ENCODE measurements at regions not wholly inside any gene's neighbourhood (a gene's known extent, or its start where the extent isn't known, plus 50 kb on each side); places are given as distances from the start of the nearest gene placed in this dataset.

DNA sequence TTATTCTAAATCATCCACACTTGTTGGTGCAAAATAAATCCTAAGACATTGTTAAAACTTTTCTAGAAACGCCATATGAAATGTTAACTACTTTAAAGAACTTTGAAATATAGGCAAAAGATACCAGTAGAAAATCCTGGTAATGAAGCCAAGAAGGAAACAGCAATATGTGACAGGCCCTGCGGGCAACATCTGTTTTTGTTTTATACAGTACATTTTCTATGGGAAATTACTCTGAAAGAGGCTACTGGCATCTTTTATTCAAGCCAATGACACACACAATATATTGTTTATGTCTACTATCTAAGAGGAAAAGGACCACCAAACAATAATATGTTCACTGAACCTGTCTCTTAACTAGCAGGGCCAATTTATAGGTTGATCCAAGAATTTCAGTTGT lies 829.7 kb downstream of the PCDH17 start:
- TF ChIP-seq POLR2AphosphoS5 (IDR thresholded peaks at IDR 0.05) = no peak
- TF ChIP-seq, protein P1, sequence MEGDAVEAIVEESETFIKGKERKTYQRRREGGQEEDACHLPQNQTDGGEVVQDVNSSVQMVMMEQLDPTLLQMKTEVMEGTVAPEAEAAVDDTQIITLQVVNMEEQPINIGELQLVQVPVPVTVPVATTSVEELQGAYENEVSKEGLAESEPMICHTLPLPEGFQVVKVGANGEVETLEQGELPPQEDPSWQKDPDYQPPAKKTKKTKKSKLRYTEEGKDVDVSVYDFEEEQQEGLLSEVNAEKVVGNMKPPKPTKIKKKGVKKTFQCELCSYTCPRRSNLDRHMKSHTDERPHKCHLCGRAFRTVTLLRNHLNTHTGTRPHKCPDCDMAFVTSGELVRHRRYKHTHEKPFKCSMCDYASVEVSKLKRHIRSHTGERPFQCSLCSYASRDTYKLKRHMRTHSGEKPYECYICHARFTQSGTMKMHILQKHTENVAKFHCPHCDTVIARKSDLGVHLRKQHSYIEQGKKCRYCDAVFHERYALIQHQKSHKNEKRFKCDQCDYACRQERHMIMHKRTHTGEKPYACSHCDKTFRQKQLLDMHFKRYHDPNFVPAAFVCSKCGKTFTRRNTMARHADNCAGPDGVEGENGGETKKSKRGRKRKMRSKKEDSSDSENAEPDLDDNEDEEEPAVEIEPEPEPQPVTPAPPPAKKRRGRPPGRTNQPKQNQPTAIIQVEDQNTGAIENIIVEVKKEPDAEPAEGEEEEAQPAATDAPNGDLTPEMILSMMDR (IDR thresholded peaks at IDR 0.05) = no peak
- TF ChIP-seq POLR2A (IDR thresholded peaks at IDR 0.05) = no peak

Measured in gastroesophageal sphincter (tissue), 3 donors.